GM19395 (cell line): ENCODE measurements at regions not wholly inside any gene's neighbourhood (a gene's known extent, or its start where the extent isn't known, plus 50 kb on each side); places are given as distances from the start of the nearest gene placed in this dataset.

Experiments used
- ATAC-seq: cut with Tn5 transposase; IDR thresholded peaks from one replicate; pipeline ENCODE4 v1.9.1; 2021; ENCODE audit warnings: mild to moderate bottlenecking, moderate library complexity; ENCODE audit not compliant: unreplicated experiment

- ATAC-seq, result no peak
These were observed 494.6 kb upstream of the TENM3 start for GRCh38 chr4:181748581-181748980.

- no peak for ATAC-seq
These were observed 490.7 kb upstream of the TENM3 start for GRCh38 chr4:181752516-181752915.

GRCh38 chr4:181753207-181753606, 490.0 kb upstream of the TENM3 start:
- no peak for ATAC-seq

- no peak for ATAC-seq
These were observed 487.4 kb upstream of the TENM3 start for GRCh38 chr4:181755846-181756245.

- no peak for ATAC-seq
These were observed 486.6 kb upstream of the TENM3 start for GRCh38 chr4:181756451-181757095.

GRCh38 chr4:181757098-181757497, 486.1 kb upstream of the TENM3 start:
- ATAC-seq, result no peak

- no peak for ATAC-seq
These were observed 485.1 kb upstream of the TENM3 start for GRCh38 chr4:181757910-181758660.

- no peak for ATAC-seq
These were observed 482.6 kb upstream of the TENM3 start for GRCh38 chr4:181760560-181760959.

- ATAC-seq, result no peak
These were observed 482.0 kb upstream of the TENM3 start for GRCh38 chr4:181761156-181761555.

- ATAC-seq, result no peak
These were observed 477.1 kb upstream of the TENM3 start for GRCh38 chr4:181766061-181766548.

GRCh38 chr4:181770971-181771370, 472.2 kb upstream of the TENM3 start:
- ATAC-seq, result no peak

- ATAC-seq, result no peak
These were observed 467.9 kb upstream of the TENM3 start for GRCh38 chr4:181775298-181775697.

- no peak for ATAC-seq
These were observed 466.7 kb upstream of the TENM3 start for GRCh38 chr4:181776264-181777054.

GRCh38 chr4:181777518-181777917, 465.7 kb upstream of the TENM3 start:
- ATAC-seq, result no peak

- ATAC-seq, result no peak
These were observed 458.3 kb upstream of the TENM3 start for GRCh38 chr4:181784881-181785280.

GRCh38 chr4:181792641-181793040, 450.6 kb upstream of the TENM3 start:
- ATAC-seq, result no peak

- no peak for ATAC-seq
These were observed 450.1 kb upstream of the TENM3 start for GRCh38 chr4:181793096-181793495.

GRCh38 chr4:181796502-181796901, 446.7 kb upstream of the TENM3 start:
- no peak for ATAC-seq

GRCh38 chr4:181798536-181798935, 444.7 kb upstream of the TENM3 start:
- ATAC-seq, result no peak

- no peak for ATAC-seq
These were observed 443.6 kb upstream of the TENM3 start for GRCh38 chr4:181799561-181800069.

GRCh38 chr4:181802207-181802606, 441.0 kb upstream of the TENM3 start:
- ATAC-seq, result no peak
